HCT116 (cell line): ENCODE measurements at regions not wholly inside any gene's neighbourhood (a gene's known extent, or its start where the extent isn't known, plus 50 kb on each side); places are given as distances from the start of the nearest gene placed in this dataset.

Experiments
- ATAC-seq: fragments of 200-7000 bp; cut with Tn5 transposase; 2 replicates; pipeline ENCODE4 v1.9.1; 2020; ENCODE audit warnings: mild to moderate bottlenecking, moderate library complexity
- BruUV-seq: library from RNA; stranded (reverse); fragments of 400-500 nt; replicated peaks from 2 replicates; lab custom pipeline; 2021; lab: Mats Ljungman, UMichigan
- CTCF ChIA-PET: fragments of 300-600 bp; sonication (Branson Sonifier 250); formaldehyde crosslinking; loops from one replicate; lab custom pipeline; 2021; ENCODE audit warnings: antibody characterized with exemption; lab: Charles Lee
- POLR2A ChIA-PET: fragments of 300-600, 350-600 bp; sonication (Branson Sonifier 250); formaldehyde crosslinking; loops from one replicate; lab custom pipeline; 2021; ENCODE audit warnings: antibody characterized with exemption; lab: Charles Lee
- RAD21 ChIA-PET, 2 experiments: fragments of 300-600 bp; sonication (Branson Sonifier 250); formaldehyde crosslinking; loops; one replicate each; lab custom pipeline; 2023; ENCODE audit warnings: low total read pairs in 2 of 2; ENCODE audit not compliant: uncharacterized antibody in 2 of 2, unreplicated experiment in 2 of 2, low non-redundant PET in 1 of 2; lab: Charles Lee
- DNase-seq: peaks from one replicate; pipeline ENCODE4 v3.0.0-alpha.2; 2010; ENCODE audit warnings: low read depth, low spot score
- H2AFZ ChIP-seq: fragments of 200-600 bp; shearing (Covaris generic), sonication (generic); 2 replicates; pipeline ENCODE4 v1.6.1; 2017; ENCODE audit warnings: low read depth, mixed run types, mixed read lengths, antibody characterized with exemption, low read length; ENCODE audit not compliant: poor library complexity, severe bottlenecking
- H3K27ac ChIP-seq: 2 replicates; pipeline ENCODE4 v1.5.1; 2012; ENCODE audit warnings: low read depth, low read length
- H3K27me3 ChIP-seq: fragments of 200-600 bp; sonication (generic); 2 replicates; pipeline ENCODE4 v1.6.1; 2016; ENCODE audit warnings: mixed run types, low read length, mixed read lengths; ENCODE audit not compliant: insufficient read depth
- H3K36me3 ChIP-seq, 2 experiments: fragments of 200-500 bp in 1 of 2; fragments of 200-600 bp in 1 of 2; sonication (Bioruptor generic) in 1 of 2; sonication (generic) in 1 of 2; 2 replicates each; pipeline versions ENCODE4 v1.5.1 to v1.6.1; 2014 to 2016; ENCODE audit warnings: low read length in 2 of 2, inconsistent platforms in 1 of 2, mixed read lengths in 1 of 2, mixed run types in 1 of 2; ENCODE audit not compliant: insufficient read depth in 2 of 2, control insufficient read depth in 1 of 2
- H3K4me1 ChIP-seq, 2 experiments: fragments of 200-600 bp in 1 of 2; sonication (generic) in 1 of 2; 2 replicates each; pipeline versions ENCODE4 v1.5.1 to v1.6.1; 2012 to 2017; ENCODE audit warnings: low read length in 2 of 2, inconsistent platforms in 1 of 2, mild to moderate bottlenecking in 1 of 2, mixed read lengths in 1 of 2, mixed run types in 1 of 2, moderate library complexity in 1 of 2; ENCODE audit not compliant: insufficient read depth in 2 of 2, control insufficient read depth in 1 of 2
- H3K4me2 ChIP-seq: fragments of 200-600 bp; sonication (generic); 2 replicates; pipeline ENCODE4 v1.6.1; 2017; ENCODE audit warnings: mixed run types, low read length, mixed read lengths
- H3K4me3 ChIP-seq, 2 experiments: fragments of 200-600 bp in 1 of 2; sonication (generic) in 1 of 2; replicated peaks in 1 of 2; 2 replicates each; pipeline ENCODE4 v1.5.1; 2011 to 2016; ENCODE audit warnings: low read length in 2 of 2, control low read depth in 1 of 2, low read depth in 1 of 2, mild to moderate bottlenecking in 1 of 2, mixed read lengths in 1 of 2, mixed run types in 1 of 2
- H3K79me2 ChIP-seq: fragments of 200-600 bp; sonication (generic); 2 replicates; pipeline ENCODE4 v1.6.1; 2017; ENCODE audit warnings: mild to moderate bottlenecking, mixed run types, low read length, moderate library complexity, mixed read lengths; ENCODE audit not compliant: insufficient read depth
- H3K9ac ChIP-seq: fragments of 200-600 bp; sonication (generic); 2 replicates; pipeline ENCODE4 v1.6.1; 2016; ENCODE audit warnings: low read length, mixed read lengths
- H3K9me2 ChIP-seq: fragments of 200-600 bp; sonication (generic), shearing (Covaris generic); 2 replicates; pipeline ENCODE4 v1.6.1; 2017; ENCODE audit warnings: mixed run types, mild to moderate bottlenecking, moderate library complexity; ENCODE audit not compliant: insufficient read depth
- H3K9me3 ChIP-seq, 2 experiments: fragments of 200-500 bp in 1 of 2; fragments of 200-600 bp in 1 of 2; sonication (Bioruptor generic) in 1 of 2; sonication (generic) in 1 of 2; 2 replicates each; pipeline ENCODE4 v1.6.1; 2014 to 2017; ENCODE audit warnings: low read length in 2 of 2, mixed read lengths in 2 of 2, inconsistent platforms in 1 of 2, low read depth in 1 of 2, mild to moderate bottlenecking in 1 of 2, mixed run types in 1 of 2, moderate library complexity in 1 of 2; ENCODE audit not compliant: control insufficient read depth in 1 of 2, insufficient read depth in 1 of 2
- H4K20me1 ChIP-seq: fragments of 200-600 bp; sonication (generic), shearing (Covaris generic); 2 replicates; pipeline ENCODE4 v1.6.1; 2017; ENCODE audit warnings: mixed run types, mild to moderate bottlenecking, moderate library complexity; ENCODE audit not compliant: insufficient read depth
- CBX3 ChIP-seq: IDR thresholded peaks from 2 replicates; pipeline ENCODE4 v1.6.1; 2012; ENCODE audit warnings: low read depth
- CEBPB ChIP-seq: IDR thresholded peaks from 2 replicates; pipeline ENCODE4 v1.6.1; 2012; ENCODE audit warnings: low read depth
- FOSL1 ChIP-seq: IDR thresholded peaks from 2 replicates; pipeline ENCODE4 v1.6.1; 2012; ENCODE audit warnings: low read depth
- JUND ChIP-seq: IDR thresholded peaks from 2 replicates; pipeline ENCODE4 v1.6.1; 2012
- POLR2A ChIP-seq: IDR thresholded peaks from 2 replicates; pipeline ENCODE4 v1.7.0; 2011; ENCODE audit warnings: borderline replicate concordance; ENCODE audit not compliant: insufficient read depth, insufficient read length; ENCODE audit errors: extremely low read depth
- RAD21 ChIP-seq: IDR thresholded peaks from 2 replicates; pipeline ENCODE4 v1.6.1; 2012; ENCODE audit warnings: low read depth, mild to moderate bottlenecking
- SIN3A ChIP-seq: IDR thresholded peaks from 2 replicates; pipeline ENCODE4 v1.6.1; 2012; ENCODE audit warnings: low read depth
- SP1 ChIP-seq: IDR thresholded peaks from 2 replicates; pipeline ENCODE4 v1.6.1; 2012; ENCODE audit warnings: low read depth
- SRF ChIP-seq: IDR thresholded peaks from 2 replicates; pipeline ENCODE4 v1.6.1; 2012; ENCODE audit warnings: low read depth
- TCF7L2 ChIP-seq: IDR thresholded peaks from 2 replicates; pipeline ENCODE4 v1.7.0; 2011; ENCODE audit warnings: borderline replicate concordance, inconsistent platforms; ENCODE audit not compliant: insufficient read depth, insufficient read length; ENCODE audit errors: extremely low read depth
- YY1 ChIP-seq: IDR thresholded peaks from 2 replicates; pipeline ENCODE4 v1.6.1; 2011; ENCODE audit warnings: low read length, low read depth, moderate library complexity, mild to moderate bottlenecking; ENCODE audit not compliant: insufficient replicate concordance; ENCODE audit errors: extremely low read depth
- ZFX ChIP-seq: fragments of 450-650 bp; IDR thresholded peaks from 2 replicates; pipeline ENCODE4 v1.6.1; 2017
- intact Hi-C: fragments of 100-400 bp; cut with micrococcal nuclease; formaldehyde crosslinking; loops from 2 replicates; pipeline ENCODE4 v1.10.0; 2022
- TF ChIP-seq, protein P1 (sequence below): IDR thresholded peaks from 2 replicates; pipeline ENCODE4 v1.6.1; 2011; ENCODE audit warnings: mild to moderate bottlenecking, low read length, moderate library complexity; ENCODE audit not compliant: insufficient replicate concordance; ENCODE audit errors: extremely low read depth
- TF ChIP-seq, protein P2 (sequence below), 3 experiments: fragments of 200-600 bp in 1 of 3; sonication (generic) in 1 of 3; IDR thresholded peaks in 2 of 3; conservative IDR thresholded peaks in 1 of 3; 2 replicates each; pipeline ENCODE4 v1.5.1; 2012 to 2017; ENCODE audit warnings: low read depth in 2 of 3, low read length in 2 of 3, antibody characterized with exemption in 1 of 3, borderline replicate concordance in 1 of 3, control low read depth in 1 of 3, mild to moderate bottlenecking in 1 of 3, mixed read lengths in 1 of 3, mixed run types in 1 of 3, moderate library complexity in 1 of 3; ENCODE audit not compliant: insufficient read depth in 1 of 3
- TF ChIP-seq, protein P3 (sequence below): IDR thresholded peaks from 2 replicates; pipeline ENCODE4 v1.6.1; 2012
- TF ChIP-seq, protein P4 (sequence below): IDR thresholded peaks from 2 replicates; pipeline ENCODE4 v1.6.1; 2012; ENCODE audit warnings: low read depth

DNA sequence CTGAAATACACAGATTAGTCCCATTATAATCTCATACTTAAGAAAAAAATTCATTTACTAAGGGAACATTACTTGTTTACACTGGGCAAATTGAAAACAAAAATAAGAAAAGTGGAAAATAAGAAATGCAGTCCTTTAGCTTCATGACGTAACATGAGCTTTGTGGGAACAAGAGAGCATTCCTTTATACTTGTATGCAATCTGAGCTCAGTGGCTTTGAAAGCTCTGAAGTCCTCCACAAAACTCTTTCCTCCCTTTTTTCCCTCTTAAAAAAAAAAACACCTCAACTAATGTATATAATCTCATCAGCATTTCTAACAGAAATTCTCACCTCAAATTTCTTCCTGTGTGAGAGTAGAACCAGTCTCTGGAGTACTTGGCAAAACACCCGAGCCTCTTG is 76.9 kb upstream of the OTX2 start:
- no peaks in the 10 kb centered on the region for H3K9me3 ChIP-seq
- no peak overlapping the region for H3K4me3 ChIP-seq
- H3K27me3 ChIP-seq: peaks cover 86% of the 10 kb centered on the region
- no peak overlapping the region for H2AFZ ChIP-seq
- H4K20me1 ChIP-seq: no peaks in the 10 kb centered on the region
- no peak for ATAC-seq
- TF ChIP-seq, protein P1, sequence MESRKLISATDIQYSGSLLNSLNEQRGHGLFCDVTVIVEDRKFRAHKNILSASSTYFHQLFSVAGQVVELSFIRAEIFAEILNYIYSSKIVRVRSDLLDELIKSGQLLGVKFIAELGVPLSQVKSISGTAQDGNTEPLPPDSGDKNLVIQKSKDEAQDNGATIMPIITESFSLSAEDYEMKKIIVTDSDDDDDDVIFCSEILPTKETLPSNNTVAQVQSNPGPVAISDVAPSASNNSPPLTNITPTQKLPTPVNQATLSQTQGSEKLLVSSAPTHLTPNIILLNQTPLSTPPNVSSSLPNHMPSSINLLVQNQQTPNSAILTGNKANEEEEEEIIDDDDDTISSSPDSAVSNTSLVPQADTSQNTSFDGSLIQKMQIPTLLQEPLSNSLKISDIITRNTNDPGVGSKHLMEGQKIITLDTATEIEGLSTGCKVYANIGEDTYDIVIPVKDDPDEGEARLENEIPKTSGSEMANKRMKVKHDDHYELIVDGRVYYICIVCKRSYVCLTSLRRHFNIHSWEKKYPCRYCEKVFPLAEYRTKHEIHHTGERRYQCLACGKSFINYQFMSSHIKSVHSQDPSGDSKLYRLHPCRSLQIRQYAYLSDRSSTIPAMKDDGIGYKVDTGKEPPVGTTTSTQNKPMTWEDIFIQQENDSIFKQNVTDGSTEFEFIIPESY: no peak
- TF ChIP-seq TCF7L2 (no peak), POLR2A (no peak), CBX3 (no peak), ZFX (no peak), FOSL1 (no peak), CEBPB (no peak), RAD21 (no peak), SP1 (no peak), JUND (no peak), SRF (no peak), YY1 (no peak), SIN3A (no peak)
- TF ChIP-seq, protein P2, sequence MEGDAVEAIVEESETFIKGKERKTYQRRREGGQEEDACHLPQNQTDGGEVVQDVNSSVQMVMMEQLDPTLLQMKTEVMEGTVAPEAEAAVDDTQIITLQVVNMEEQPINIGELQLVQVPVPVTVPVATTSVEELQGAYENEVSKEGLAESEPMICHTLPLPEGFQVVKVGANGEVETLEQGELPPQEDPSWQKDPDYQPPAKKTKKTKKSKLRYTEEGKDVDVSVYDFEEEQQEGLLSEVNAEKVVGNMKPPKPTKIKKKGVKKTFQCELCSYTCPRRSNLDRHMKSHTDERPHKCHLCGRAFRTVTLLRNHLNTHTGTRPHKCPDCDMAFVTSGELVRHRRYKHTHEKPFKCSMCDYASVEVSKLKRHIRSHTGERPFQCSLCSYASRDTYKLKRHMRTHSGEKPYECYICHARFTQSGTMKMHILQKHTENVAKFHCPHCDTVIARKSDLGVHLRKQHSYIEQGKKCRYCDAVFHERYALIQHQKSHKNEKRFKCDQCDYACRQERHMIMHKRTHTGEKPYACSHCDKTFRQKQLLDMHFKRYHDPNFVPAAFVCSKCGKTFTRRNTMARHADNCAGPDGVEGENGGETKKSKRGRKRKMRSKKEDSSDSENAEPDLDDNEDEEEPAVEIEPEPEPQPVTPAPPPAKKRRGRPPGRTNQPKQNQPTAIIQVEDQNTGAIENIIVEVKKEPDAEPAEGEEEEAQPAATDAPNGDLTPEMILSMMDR (IDR thresholded peaks at IDR 0.05 in 2 of 3, conservative IDR thresholded peaks at IDR 0.05 in 1 of 3; ENCODE audit: borderline replicate concordance in 1 of 3, insufficient read depth in 1 of 3, low read depth in 2 of 3, low read length in 2 of 3): no peak
- TF ChIP-seq, protein P3, sequence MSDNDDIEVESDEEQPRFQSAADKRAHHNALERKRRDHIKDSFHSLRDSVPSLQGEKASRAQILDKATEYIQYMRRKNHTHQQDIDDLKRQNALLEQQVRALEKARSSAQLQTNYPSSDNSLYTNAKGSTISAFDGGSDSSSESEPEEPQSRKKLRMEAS: no peak
- TF ChIP-seq, protein P4, sequence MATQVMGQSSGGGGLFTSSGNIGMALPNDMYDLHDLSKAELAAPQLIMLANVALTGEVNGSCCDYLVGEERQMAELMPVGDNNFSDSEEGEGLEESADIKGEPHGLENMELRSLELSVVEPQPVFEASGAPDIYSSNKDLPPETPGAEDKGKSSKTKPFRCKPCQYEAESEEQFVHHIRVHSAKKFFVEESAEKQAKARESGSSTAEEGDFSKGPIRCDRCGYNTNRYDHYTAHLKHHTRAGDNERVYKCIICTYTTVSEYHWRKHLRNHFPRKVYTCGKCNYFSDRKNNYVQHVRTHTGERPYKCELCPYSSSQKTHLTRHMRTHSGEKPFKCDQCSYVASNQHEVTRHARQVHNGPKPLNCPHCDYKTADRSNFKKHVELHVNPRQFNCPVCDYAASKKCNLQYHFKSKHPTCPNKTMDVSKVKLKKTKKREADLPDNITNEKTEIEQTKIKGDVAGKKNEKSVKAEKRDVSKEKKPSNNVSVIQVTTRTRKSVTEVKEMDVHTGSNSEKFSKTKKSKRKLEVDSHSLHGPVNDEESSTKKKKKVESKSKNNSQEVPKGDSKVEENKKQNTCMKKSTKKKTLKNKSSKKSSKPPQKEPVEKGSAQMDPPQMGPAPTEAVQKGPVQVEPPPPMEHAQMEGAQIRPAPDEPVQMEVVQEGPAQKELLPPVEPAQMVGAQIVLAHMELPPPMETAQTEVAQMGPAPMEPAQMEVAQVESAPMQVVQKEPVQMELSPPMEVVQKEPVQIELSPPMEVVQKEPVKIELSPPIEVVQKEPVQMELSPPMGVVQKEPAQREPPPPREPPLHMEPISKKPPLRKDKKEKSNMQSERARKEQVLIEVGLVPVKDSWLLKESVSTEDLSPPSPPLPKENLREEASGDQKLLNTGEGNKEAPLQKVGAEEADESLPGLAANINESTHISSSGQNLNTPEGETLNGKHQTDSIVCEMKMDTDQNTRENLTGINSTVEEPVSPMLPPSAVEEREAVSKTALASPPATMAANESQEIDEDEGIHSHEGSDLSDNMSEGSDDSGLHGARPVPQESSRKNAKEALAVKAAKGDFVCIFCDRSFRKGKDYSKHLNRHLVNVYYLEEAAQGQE: no peak
- intact Hi-C loops: no loop called here
- POLR2A ChIA-PET: no interaction called here
- H3K27ac ChIP-seq: no peak overlapping the region
- H3K79me2 ChIP-seq: no peaks in the 10 kb centered on the region
- BruUV-seq: no TSS peak
- H3K36me3 ChIP-seq: no peaks in the 10 kb centered on the region
- no peak overlapping the region for H3K9ac ChIP-seq
- DNase-seq: no peak
- no peaks in the 10 kb centered on the region for H3K4me1 ChIP-seq
- RAD21 ChIA-PET: no interaction called here
- H3K9me2 ChIP-seq: no peaks in the 10 kb centered on the region
- CTCF ChIA-PET: interaction anchor here (1.4 kb wide), 1 partner anchor 13 kb away, joined by 4 read pairs; no protein-coding TSS in a partner anchor
- no peak overlapping the region for H3K4me2 ChIP-seq
